ENCODE measurements at regions not wholly inside any gene's neighbourhood (a gene's known extent, or its start where the extent isn't known, plus 50 kb on each side); places are given as distances from the start of the nearest gene placed in this dataset.

DNA sequence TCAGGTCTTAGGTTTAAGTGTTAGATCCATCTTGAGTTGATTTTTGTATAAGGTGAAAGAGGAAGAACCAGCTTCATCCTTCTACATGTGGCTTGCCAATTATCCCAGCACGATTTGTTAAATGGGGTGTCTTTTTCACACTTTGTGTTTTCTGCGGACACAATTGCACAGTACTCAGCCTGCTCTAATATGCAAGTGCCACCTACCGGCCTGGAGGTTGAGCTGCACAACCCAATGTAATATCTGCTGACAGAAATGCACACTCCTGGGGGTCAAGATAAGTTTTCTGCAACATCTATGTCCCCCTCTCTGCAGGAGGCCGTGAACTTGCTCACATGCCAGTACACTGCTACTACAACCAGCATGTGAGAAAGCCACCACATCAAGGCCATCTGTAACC lies 791.9 kb upstream of the ROBO1 start:
- H3K4me3 ChIP-seq (ENCODE audit: low read depth, low read length) = no peak overlapping the region
- no peaks in the 10 kb centered on the region for H3K27me3 ChIP-seq (ENCODE audit: control insufficient read depth, insufficient read depth, low read length)
- FAIRE-seq = no peak
- TF ChIP-seq, protein P1, sequence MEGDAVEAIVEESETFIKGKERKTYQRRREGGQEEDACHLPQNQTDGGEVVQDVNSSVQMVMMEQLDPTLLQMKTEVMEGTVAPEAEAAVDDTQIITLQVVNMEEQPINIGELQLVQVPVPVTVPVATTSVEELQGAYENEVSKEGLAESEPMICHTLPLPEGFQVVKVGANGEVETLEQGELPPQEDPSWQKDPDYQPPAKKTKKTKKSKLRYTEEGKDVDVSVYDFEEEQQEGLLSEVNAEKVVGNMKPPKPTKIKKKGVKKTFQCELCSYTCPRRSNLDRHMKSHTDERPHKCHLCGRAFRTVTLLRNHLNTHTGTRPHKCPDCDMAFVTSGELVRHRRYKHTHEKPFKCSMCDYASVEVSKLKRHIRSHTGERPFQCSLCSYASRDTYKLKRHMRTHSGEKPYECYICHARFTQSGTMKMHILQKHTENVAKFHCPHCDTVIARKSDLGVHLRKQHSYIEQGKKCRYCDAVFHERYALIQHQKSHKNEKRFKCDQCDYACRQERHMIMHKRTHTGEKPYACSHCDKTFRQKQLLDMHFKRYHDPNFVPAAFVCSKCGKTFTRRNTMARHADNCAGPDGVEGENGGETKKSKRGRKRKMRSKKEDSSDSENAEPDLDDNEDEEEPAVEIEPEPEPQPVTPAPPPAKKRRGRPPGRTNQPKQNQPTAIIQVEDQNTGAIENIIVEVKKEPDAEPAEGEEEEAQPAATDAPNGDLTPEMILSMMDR (IDR thresholded peaks at IDR 0.05; ENCODE audit: insufficient read depth, low read length, severe bottlenecking) = no peak
- DNase-seq (ENCODE audit: low read depth) = no peak
- H3K36me3 ChIP-seq (ENCODE audit: control insufficient read depth, insufficient read depth, low read length) = no peaks in the 10 kb centered on the region

DNA sequence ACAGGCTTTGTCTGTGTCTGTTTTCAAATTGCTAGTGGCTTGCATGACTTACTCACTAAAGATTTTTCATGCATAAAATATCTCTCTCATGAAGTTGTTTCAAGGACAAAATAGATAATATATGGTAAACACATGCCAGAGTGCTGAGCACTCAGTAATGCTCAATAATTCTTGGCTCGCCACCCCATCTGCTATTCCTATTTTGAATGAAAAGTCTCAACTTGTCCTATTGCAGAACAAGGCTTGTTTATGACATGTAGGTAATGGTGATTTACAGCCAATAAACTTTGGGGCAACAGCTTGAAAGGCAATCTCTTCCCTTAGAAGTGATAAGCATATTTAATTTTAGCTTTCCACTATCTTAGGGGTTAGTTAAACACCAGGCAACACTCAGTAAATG lies 789.0 kb upstream of the ROBO1 start:
- TF ChIP-seq, protein P1 (IDR thresholded peaks at IDR 0.05; ENCODE audit: insufficient read depth, low read length, severe bottlenecking) = no peak
- Histone ChIP-seq H3K4me3 (ENCODE audit: low read depth, low read length) (no peak overlapping the region), H3K27me3 (ENCODE audit: control insufficient read depth, insufficient read depth, low read length) (no peaks in the 10 kb centered on the region), H3K36me3 (ENCODE audit: control insufficient read depth, insufficient read depth, low read length) (no peaks in the 10 kb centered on the region)
- DNase-seq (ENCODE audit: low read depth) = peak; percentile 20
- no peak for FAIRE-seq

DNA sequence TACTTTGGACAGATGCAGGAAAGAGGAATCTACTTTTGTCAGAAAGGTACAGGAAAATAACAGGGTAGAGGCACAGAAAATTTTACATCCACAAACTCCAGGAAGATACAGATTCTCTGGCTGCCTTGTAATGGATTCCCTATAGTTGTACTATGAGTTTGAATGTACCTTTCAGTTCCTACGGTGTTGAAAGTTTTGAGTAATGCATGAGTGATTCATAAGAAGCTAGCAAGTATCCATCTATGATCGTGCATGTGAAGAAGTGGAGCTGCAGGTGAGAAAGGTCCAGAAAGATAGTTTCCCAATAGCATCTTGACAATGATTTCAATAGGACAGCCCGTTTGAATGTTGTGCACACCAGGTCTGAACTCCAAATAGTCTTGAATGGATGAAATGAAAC lies 786.5 kb upstream of the ROBO1 start:
- Histone ChIP-seq H3K4me3 (ENCODE audit: low read depth, low read length) (no peak overlapping the region), H3K27me3 (ENCODE audit: control insufficient read depth, insufficient read depth, low read length) (no peaks in the 10 kb centered on the region), H3K36me3 (ENCODE audit: control insufficient read depth, insufficient read depth, low read length) (no peaks in the 10 kb centered on the region)
- FAIRE-seq (no peak), DNase-seq (ENCODE audit: low read depth) (peak; percentile 8)
- TF ChIP-seq, protein P1 (IDR thresholded peaks at IDR 0.05; ENCODE audit: insufficient read depth, low read length, severe bottlenecking) = no peak

DNA sequence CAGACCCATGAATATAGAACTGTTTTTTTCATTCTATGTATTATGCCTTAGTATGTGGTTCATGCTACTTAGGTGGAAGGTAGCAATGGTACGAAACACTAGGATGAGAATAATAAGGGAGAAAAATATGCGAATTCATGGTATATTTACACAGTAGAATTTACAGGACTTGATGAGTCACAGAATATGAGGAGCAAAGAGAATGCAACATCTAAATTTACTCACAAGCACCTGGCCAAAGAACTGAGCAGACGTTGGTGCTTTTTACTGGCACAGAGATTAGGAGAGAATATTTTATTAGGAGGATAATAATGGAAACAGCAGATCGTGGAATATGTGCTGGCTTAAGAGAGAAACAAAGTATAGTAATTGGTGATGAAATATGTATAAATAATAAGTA lies 785.4 kb upstream of the ROBO1 start:
- H3K36me3 ChIP-seq (ENCODE audit: control insufficient read depth, insufficient read depth, low read length) = no peaks in the 10 kb centered on the region
- H3K27me3 ChIP-seq (ENCODE audit: control insufficient read depth, insufficient read depth, low read length) = no peaks in the 10 kb centered on the region
- FAIRE-seq (no peak), DNase-seq (ENCODE audit: low read depth) (peak; percentile 8)
- TF ChIP-seq, protein P1 (IDR thresholded peaks at IDR 0.05; ENCODE audit: insufficient read depth, low read length, severe bottlenecking) = no peak
- no peak overlapping the region for H3K4me3 ChIP-seq (ENCODE audit: low read depth, low read length)

DNA sequence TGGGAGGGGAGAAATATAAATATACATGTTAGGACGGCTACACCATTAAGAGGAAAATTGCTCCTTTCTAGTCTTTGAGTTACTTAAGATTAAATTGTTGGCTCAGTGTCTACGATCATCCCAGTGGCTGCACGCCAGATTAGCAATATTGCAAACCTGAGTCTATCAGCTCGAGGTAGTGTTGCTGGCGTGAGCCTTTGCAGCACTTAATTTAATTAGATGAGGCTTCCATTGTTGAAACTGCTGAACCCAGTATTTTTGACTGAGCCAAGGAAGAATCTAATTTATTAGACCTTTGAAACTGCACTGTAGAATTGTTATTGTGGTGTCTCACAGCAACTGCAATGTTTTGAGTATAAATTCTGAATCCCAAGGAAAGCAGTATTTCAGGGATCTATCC lies 782.4 kb upstream of the ROBO1 start:
- TF ChIP-seq, protein P1 (IDR thresholded peaks at IDR 0.05; ENCODE audit: insufficient read depth, low read length, severe bottlenecking) = no peak
- no peaks in the 10 kb centered on the region for H3K27me3 ChIP-seq (ENCODE audit: control insufficient read depth, insufficient read depth, low read length)
- DNase-seq (ENCODE audit: low read depth) (no peak), FAIRE-seq (no peak)
- H3K4me3 ChIP-seq (ENCODE audit: low read depth, low read length) = no peak overlapping the region
- no peaks in the 10 kb centered on the region for H3K36me3 ChIP-seq (ENCODE audit: control insufficient read depth, insufficient read depth, low read length)

DNA sequence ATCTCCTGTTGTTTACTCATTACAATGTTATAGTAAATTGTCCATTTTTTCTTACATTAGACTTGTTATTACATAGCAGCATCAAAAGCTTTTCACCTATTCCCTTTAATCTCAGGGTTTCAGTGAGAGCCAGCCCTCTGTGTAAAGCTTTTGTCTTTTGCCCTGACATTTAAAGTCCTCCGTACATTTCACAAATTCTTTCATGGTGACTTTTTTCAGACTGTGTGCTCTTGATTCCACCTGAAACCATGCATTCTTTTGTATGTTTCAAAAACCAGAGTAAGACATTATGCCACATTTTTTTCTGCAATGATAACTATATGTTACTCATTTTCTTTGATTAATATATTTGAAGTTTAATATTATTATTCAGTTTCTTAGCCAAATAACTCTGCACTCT lies 781.4 kb upstream of the ROBO1 start:
- H3K4me3 ChIP-seq (ENCODE audit: low read depth, low read length) = no peak overlapping the region
- FAIRE-seq = no peak
- H3K36me3 ChIP-seq (ENCODE audit: control insufficient read depth, insufficient read depth, low read length) = no peaks in the 10 kb centered on the region
- DNase-seq (ENCODE audit: low read depth) = no peak
- TF ChIP-seq, protein P1 (IDR thresholded peaks at IDR 0.05; ENCODE audit: insufficient read depth, low read length, severe bottlenecking) = no peak
- no peaks in the 10 kb centered on the region for H3K27me3 ChIP-seq (ENCODE audit: control insufficient read depth, insufficient read depth, low read length)

All from bronchial epithelial cell (primary cell).